Glutamatergic neuron (in vitro differentiated cells): ENCODE measurements at regions not wholly inside any gene's neighbourhood (a gene's known extent, or its start where the extent isn't known, plus 50 kb on each side); places are given as distances from the start of the nearest gene placed in this dataset.

Experiments used
- DNase-seq: peaks from one replicate; pipeline ENCODE4 v3.0.0; 2022
- H3K27ac Mint-ChIP-seq: one replicate; pipeline ENCODE4 v1.8.0; 2020; ENCODE audit warnings: mild to moderate bottlenecking, mixed read lengths, inconsistent platforms; ENCODE audit not compliant: unreplicated experiment
- H3K27me3 Mint-ChIP-seq: one replicate; pipeline ENCODE4 v1.8.0; 2020; ENCODE audit warnings: mild to moderate bottlenecking, moderate library complexity, mixed read lengths, inconsistent platforms; ENCODE audit not compliant: unreplicated experiment
- H3K36me3 Mint-ChIP-seq: one replicate; pipeline ENCODE4 v1.8.0; 2020; ENCODE audit warnings: mild to moderate bottlenecking, mixed read lengths, inconsistent platforms; ENCODE audit not compliant: unreplicated experiment
- H3K4me1 Mint-ChIP-seq: one replicate; pipeline ENCODE4 v1.8.0; 2020; ENCODE audit warnings: mild to moderate bottlenecking, low read depth, mixed read lengths, inconsistent platforms; ENCODE audit not compliant: unreplicated experiment
- H3K4me3 Mint-ChIP-seq: one replicate; pipeline ENCODE4 v1.8.0; 2020; ENCODE audit warnings: mild to moderate bottlenecking, mixed read lengths, inconsistent platforms; ENCODE audit not compliant: unreplicated experiment
- H3K9me3 Mint-ChIP-seq: one replicate; pipeline ENCODE4 v1.8.0; 2020; ENCODE audit warnings: mild to moderate bottlenecking, moderate library complexity, mixed read lengths, inconsistent platforms; ENCODE audit not compliant: unreplicated experiment
- CTCF ChIP-seq: fragments of 200-600 bp; sonication (generic); IDR thresholded peaks from one replicate; pipeline ENCODE4 v1.5.0; 2021; ENCODE audit not compliant: partially characterized antibody, unreplicated experiment

GRCh38 chr6:9155836-9156235 is 720.5 kb upstream of the SLC35B3 start:
- no peaks in the 10 kb centered on the region for H3K36me3 Mint-ChIP-seq
- no peak overlapping the region for H3K4me3 Mint-ChIP-seq
- H3K9me3 Mint-ChIP-seq = no peaks in the 10 kb centered on the region
- TF ChIP-seq CTCF = no peak
- DNase-seq = no peak
- H3K27me3 Mint-ChIP-seq = no peaks in the 10 kb centered on the region
- H3K27ac Mint-ChIP-seq = no peak overlapping the region
- no peaks in the 10 kb centered on the region for H3K4me1 Mint-ChIP-seq

- Mint-ChIP-seq H3K27ac (no peak overlapping the region), H3K4me3 (no peak overlapping the region), H3K9me3 (no peaks in the 10 kb centered on the region), H3K36me3 (no peaks in the 10 kb centered on the region), H3K27me3 (no peaks in the 10 kb centered on the region), H3K4me1 (no peaks in the 10 kb centered on the region)
- DNase-seq = no peak
- no peak for TF ChIP-seq CTCF
These were observed 707.8 kb upstream of the SLC35B3 start for GRCh38 chr6:9143140-9143539.

GRCh38 chr6:9140951-9141460 is 705.7 kb upstream of the SLC35B3 start:
- no peak overlapping the region for H3K4me3 Mint-ChIP-seq
- no peaks in the 10 kb centered on the region for H3K4me1 Mint-ChIP-seq
- DNase-seq = no peak
- no peaks in the 10 kb centered on the region for H3K9me3 Mint-ChIP-seq
- no peaks in the 10 kb centered on the region for H3K36me3 Mint-ChIP-seq
- H3K27ac Mint-ChIP-seq = no peak overlapping the region
- no peaks in the 10 kb centered on the region for H3K27me3 Mint-ChIP-seq
- no peak for TF ChIP-seq CTCF

- Mint-ChIP-seq H3K27me3 (no peaks in the 10 kb centered on the region), H3K4me3 (no peak overlapping the region), H3K4me1 (no peaks in the 10 kb centered on the region), H3K36me3 (no peaks in the 10 kb centered on the region), H3K27ac (no peak overlapping the region), H3K9me3 (no peaks in the 10 kb centered on the region)
- TF ChIP-seq CTCF = no peak
- no peak for DNase-seq
These were observed 704.8 kb upstream of the SLC35B3 start for GRCh38 chr6:9140172-9140571.

GRCh38 chr6:9139746-9140145 is 704.4 kb upstream of the SLC35B3 start:
- Mint-ChIP-seq H3K36me3 (no peaks in the 10 kb centered on the region), H3K4me1 (no peaks in the 10 kb centered on the region), H3K9me3 (no peaks in the 10 kb centered on the region), H3K27me3 (no peaks in the 10 kb centered on the region), H3K4me3 (no peak overlapping the region), H3K27ac (no peak overlapping the region)
- TF ChIP-seq CTCF = no peak
- no peak for DNase-seq
